Astrocyte of the spinal cord (primary cell): ENCODE measurements at regions not wholly inside any gene's neighbourhood (a gene's known extent, or its start where the extent isn't known, plus 50 kb on each side); places are given as distances from the start of the nearest gene placed in this dataset.
"Not testable (repeated sequence)": the region's sequence is repeated elsewhere in the genome, so short reads cannot be mapped to it uniquely, and the experiment has no call there.

Source experiments
- DNase-seq: peaks from one replicate; pipeline ENCODE4 v3.0.0; 2011; ENCODE audit warnings: low read depth, low spot score
- H3K4me3 ChIP-seq: 2 replicates; pipeline ENCODE4 v1.5.1; 2011; ENCODE audit warnings: low read depth, mild to moderate bottlenecking, low read length, moderate library complexity
- CTCF ChIP-seq: IDR thresholded peaks from 2 replicates; pipeline ENCODE4 v1.5.1; 2012; ENCODE audit warnings: low read depth, mild to moderate bottlenecking, low read length, inconsistent platforms
- in situ Hi-C: cut with HindIII; loops from 2 replicates; pipeline ENCODE4 v1.10.0; 2017; ENCODE audit warnings: low sequenced_read_pairs

GRCh38 chr16:88258141-88258540 lies 124.6 kb upstream of the ZNF469 start:
- in situ Hi-C loops, H3K4me3 ChIP-seq, DNase-seq: not testable (repeated sequence)

GRCh38 chr16:88258764-88259525 lies 123.8 kb upstream of the ZNF469 start:
- DNase-seq, in situ Hi-C loops: not testable (repeated sequence)

GRCh38 chr16:88259538-88259937 lies 123.2 kb upstream of the ZNF469 start:
- H3K4me3 ChIP-seq, DNase-seq, in situ Hi-C loops: not testable (repeated sequence)

More at GRCh38 chr16:88258764-88259525, 123.8 kb upstream of the ZNF469 start:
- H3K4me3 ChIP-seq, result not testable (repeated sequence)

GRCh38 chr16:88260146-88260545 lies 122.6 kb upstream of the ZNF469 start:
- in situ Hi-C loops, DNase-seq, H3K4me3 ChIP-seq: not testable (repeated sequence)

- DNase-seq, in situ Hi-C loops, H3K4me3 ChIP-seq: not testable (repeated sequence)
Measured at GRCh38 chr16:88260881-88261665, 121.7 kb upstream of the ZNF469 start.

- H3K4me3 ChIP-seq, DNase-seq, in situ Hi-C loops: not testable (repeated sequence)
Measured at GRCh38 chr16:88261814-88262605, 120.7 kb upstream of the ZNF469 start.

GRCh38 chr16:88262858-88263563 lies 119.7 kb upstream of the ZNF469 start:
- peak; percentile 57 for DNase-seq
- in situ Hi-C loops, H3K4me3 ChIP-seq: not testable (repeated sequence)

- H3K4me3 ChIP-seq, in situ Hi-C loops, DNase-seq: not testable (repeated sequence)
Measured at GRCh38 chr16:88263681-88264287, 119.0 kb upstream of the ZNF469 start.

- DNase-seq, result peak; percentile 91
- H3K4me3 ChIP-seq, result no peak overlapping the region
- in situ Hi-C loops, result no loop called here
- TF ChIP-seq CTCF, result no peak
Measured at GRCh38 chr16:88264641-88265285, 118.0 kb upstream of the ZNF469 start.

- in situ Hi-C loops, H3K4me3 ChIP-seq: not testable (repeated sequence)
Measured at GRCh38 chr16:88265286-88265938, 117.3 kb upstream of the ZNF469 start.

GRCh38 chr16:88266036-88266435 lies 116.7 kb upstream of the ZNF469 start:
- H3K4me3 ChIP-seq, DNase-seq, in situ Hi-C loops: not testable (repeated sequence)

More at GRCh38 chr16:88265286-88265938, 117.3 kb upstream of the ZNF469 start:
- not testable (repeated sequence) for DNase-seq

GRCh38 chr16:88266935-88267551 lies 115.7 kb upstream of the ZNF469 start:
- in situ Hi-C loops, DNase-seq, H3K4me3 ChIP-seq: not testable (repeated sequence)

GRCh38 chr16:88268186-88268970 lies 114.4 kb upstream of the ZNF469 start:
- in situ Hi-C loops, H3K4me3 ChIP-seq: not testable (repeated sequence)

More at GRCh38 chr16:88268186-88268970, 114.4 kb upstream of the ZNF469 start:
- not testable (repeated sequence) for DNase-seq
